IPS DF 19.7 (cell line): ENCODE measurements at regions not wholly inside any gene's neighbourhood (a gene's known extent, or its start where the extent isn't known, plus 50 kb on each side); places are given as distances from the start of the nearest gene placed in this dataset.

Experiments
- DNase-seq: peaks from one replicate; pipeline ENCODE4 v3.0.0-alpha.2; 2013; ENCODE audit warnings: low read depth, low spot score

DNA sequence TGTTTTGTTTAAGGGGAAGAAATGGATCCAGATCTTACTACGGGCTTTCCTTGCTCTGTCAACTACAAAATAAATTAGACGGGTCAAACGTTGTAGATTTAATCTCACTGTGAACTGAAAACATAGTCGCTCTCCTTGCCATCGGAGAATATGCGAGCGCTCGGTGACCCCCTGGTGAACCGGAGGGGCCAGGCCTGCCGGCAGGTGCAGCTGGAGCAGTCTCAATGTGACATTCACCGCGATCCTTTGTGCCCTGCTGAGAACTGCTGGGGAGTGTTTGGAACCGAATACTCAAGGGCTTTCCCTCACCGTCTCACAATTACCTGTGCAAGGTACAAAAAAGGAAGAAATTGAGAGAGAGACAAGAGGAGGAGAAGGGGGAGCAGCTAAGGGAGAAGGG, 174.1 kb upstream of the GPR26 start:
- DNase-seq, result no peak

DNA sequence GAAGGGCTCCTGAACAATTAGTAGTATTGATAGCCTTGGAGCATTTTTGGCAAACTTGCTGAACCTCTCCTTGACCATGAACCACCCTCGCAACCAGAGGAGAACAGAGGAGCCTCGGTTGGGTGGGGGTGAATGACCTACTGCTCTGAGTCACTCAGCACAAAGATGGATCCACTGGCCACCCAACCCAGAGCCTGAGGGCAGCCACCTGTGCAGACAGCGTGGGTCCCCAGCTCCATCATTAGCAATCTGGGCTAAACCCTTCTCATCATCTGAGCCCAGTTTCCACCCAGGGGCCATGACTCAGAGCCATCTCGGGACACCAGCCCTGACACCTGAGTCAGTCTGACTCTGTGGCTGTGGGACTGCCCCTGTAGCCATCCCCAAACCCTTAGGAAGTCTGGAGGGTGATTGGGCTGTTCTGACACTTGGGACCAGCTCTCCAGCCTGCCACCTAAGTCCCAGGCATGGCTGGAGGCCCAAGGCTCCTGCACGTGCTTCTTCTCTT, 171.8 kb upstream of the GPR26 start:
- no peak for DNase-seq

DNA sequence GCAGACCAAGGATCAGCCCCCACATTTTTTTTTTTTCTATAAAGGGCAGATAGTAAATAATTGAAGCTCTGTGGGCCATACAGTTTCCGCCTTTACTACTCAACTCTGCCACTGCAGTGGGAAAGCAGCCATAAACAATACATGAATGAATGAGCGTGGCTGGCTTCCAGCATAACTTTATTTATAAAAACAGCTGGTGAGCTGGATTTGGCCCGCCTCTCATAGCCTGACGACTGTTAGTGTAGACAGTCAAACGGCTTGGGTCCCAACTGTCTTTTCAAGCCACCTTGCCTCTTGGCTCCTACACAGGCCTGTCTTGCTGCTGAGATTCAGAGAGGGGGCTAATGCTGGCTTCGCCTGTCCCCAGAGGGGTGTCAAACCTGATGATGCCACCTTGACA, 169.8 kb upstream of the GPR26 start:
- no peak for DNase-seq

DNA sequence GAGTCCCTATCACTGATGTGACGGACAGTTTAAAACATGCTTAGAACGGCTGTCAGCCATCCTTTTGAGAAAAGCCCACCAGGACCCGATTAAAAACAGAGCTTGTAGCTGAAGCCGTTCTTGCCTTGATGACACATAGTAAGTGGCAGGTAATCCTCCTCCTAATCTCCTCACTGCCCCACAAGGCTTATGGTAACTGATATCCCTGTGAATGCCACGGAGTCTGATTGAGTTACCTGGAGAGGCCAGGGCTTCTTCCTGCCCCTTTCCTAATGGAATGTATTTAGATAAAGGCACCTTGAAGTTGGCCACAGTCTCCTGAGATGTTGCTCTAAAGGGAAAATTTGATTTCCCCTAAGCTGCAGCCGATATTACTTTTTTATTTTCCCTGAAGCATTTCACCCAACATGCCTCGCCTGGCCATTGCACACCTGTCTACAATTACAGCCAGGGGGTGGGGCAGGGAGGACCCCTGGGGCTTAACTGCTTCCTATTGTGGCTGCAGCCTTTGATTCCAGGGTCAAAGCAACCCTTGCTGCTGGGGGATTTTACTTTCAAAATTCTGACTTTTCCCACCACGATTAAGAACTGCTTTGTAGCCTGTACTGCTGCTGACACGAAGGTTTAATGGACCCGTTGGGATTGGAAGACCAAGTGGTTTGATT, 169.0 kb upstream of the GPR26 start:
- DNase-seq, result no peak

DNA sequence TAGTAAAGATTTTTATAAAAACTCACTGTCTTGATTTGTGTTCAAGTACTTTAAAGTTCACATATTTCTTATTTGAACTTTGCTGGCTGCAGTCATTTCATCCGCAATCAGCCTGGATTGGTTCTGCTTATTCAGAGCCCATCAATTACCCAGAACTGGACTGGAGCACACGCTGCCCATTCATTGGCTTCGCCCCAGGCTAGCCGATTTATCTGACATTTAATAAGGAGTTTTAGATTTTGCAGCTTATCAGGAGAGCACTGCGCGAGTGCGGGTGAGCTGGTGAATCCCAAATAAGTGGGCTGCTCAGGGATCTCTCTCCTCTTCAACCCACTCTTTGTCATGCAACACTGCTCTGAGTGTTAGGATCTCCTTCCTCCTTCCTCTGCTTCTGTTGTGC, 166.0 kb upstream of the GPR26 start:
- DNase-seq, result no peak

DNA sequence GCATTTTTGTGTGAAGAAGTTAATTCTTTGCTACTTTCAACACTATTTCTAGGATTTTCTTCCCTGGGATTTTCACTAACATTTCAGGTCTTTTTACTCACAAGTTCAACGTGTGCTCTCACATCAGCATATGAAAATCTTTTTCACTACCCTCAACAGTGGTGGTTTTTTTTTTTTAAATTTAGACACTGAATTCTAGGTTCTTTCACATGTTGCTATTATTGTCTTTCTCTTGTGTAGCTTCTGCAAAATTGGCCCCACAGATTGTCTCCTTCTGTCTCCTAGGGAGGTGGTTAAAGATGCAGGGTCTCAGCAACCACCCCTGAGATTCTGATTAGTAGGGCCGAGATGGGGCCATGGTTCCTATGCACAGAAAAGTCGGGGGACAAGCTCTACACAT, 165.0 kb upstream of the GPR26 start:
- no peak for DNase-seq

DNA sequence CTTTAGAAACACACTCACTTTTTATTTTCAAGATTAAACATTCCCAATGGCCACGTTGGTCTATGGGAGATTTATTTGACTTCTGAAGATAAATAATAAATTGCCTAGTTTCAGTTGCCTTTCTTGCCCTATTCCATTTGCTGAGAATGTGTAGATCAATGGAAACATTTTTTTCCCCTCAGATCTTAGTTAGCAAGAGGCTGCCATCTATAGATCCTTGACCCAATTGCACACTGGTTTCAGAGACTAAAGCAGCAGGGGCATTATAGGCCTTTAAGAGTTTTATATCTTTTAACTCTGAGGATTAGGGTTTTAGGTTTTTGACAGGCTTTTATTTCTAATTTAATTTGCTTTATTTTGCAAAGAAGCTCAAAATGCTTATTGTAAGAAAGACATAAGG, 163.2 kb upstream of the GPR26 start:
- DNase-seq, result no peak

DNA sequence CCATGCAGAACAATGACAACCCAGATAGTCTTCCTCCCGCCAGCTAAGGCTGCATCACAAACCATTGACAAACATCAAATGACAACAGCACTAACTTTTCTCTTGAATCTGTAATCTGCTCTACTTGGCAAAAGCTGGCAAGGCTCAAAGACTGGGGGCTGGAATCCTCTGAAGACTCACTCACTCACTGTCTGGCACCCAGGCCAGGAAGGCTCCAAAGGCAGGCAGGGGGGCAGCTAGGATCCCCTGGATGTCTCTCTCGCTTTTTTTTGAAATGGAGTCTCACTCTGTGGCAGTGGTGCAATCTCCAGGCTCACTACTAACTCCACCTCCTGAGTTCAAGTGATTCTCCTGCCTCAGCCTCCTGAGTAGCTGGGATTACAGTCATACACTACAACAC, 159.7 kb upstream of the GPR26 start:
- no peak for DNase-seq

DNA sequence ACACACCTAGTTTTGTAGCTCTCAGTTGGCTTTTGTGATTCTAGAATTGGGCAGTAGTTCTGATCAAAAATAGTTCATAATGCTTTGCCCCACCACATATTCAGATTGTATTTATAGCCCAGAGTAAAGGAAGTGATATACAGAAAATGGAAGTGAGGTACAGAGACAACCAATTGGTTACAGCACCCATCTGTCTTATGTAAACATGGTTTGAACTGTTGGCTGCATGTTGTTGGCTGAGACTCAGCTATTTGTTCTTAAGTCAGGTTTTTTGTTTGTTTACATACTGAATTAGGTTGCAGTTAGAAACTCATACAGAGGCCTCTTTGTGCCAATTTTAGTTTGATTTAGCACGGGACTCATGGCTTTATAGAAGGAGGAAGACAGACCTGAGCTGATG, 158.9 kb upstream of the GPR26 start:
- DNase-seq, result no peak

DNA sequence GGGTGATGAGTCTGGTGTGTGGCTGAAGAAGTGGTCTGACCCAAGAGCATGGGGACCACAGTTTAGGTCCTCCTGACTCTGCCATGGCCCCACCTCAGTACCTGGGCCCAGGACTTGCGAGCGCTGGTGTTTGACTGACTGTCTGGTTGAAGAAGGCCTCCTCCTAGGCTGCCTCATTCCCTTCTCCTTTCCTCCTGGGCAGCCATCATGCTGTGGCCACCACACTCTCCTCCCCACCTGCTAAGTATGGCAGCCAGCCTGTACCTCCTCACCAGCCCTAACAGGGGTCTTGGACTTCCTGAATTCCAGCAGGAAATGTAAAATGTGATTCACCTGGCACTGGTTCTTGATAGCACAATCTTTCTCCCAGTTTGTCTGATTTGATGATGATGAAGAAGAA, 156.8 kb upstream of the GPR26 start:
- no peak for DNase-seq

DNA sequence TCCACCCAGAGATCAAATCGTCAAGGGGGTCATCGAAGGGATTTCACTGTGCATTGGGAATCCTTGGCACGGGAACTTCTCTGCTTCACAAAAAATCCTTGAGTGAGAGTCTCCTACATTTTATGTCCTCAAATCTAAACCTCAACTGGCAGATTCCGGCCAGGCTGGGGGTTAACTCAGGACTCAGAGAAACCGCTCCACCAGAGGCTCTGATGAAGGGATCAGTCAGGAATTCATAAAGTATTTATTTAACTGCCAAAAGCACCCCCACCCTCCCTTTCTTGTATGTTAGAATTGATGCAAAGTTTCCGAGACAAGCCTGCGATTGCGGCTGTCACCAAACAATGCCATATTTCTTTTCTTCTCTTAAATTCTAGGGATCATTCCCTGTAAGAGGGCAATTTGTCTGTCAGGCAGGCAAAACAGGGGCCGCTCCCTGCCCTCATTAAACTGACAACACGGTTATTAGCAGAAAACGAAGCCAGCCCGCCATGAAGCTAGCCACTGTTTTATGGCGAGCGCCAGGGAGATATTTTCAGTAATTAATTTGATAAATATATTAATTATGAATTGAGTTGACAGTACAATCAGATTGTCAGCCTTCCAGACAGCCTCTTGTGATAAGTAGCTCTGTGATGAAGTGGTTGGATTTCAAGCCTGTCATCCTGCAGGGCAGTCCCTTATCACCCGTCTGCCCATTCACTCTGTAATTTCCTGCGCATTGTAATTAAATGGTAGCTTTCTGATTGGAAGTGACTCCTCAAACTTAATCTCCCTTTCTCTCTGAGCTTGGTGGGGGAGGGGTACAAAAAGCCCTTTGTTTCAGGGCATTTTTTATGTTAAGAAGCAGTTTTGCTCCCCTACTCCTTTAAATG, 153.0 kb upstream of the GPR26 start:
- DNase-seq, result no peak

DNA sequence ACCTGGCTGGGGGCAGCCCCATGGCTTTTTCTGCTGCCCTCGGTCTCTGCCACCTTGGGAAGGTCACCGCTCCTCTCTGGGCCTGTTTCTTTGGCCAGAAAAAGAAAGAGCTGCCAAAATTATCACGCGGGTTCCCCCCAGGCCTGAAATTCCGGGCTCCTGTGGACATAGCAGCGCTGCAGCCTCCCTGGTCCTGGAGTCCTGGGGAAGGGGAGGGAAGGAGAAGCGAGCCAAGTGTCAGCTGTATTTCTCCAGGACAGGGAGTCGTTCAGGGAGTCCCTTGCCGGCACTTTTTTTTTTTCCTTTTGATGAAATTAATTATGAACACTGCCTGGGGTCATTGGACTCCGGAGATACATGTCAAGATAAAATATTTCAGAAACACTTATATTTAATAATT, 152.3 kb upstream of the GPR26 start:
- no peak for DNase-seq

DNA sequence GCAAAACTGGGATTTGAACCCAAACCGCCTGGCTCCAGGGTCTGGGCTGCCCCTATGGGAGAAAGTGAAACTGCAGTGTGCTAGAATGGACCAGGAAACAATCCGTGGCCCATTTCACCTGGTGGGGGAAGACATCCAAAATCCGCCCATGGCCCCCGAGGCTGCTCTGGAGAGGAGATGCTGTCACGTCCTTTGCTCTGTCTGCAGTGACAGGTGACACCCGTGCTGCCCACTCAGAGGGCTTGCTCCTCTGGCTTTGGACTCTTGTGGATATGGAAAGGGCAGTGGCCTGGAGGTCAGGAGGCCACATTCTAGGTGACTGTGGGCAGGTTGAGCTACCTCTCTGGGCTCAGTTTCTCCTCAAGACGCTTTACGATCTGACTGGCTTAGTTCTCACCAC, 151.2 kb upstream of the GPR26 start:
- DNase-seq, result no peak

DNA sequence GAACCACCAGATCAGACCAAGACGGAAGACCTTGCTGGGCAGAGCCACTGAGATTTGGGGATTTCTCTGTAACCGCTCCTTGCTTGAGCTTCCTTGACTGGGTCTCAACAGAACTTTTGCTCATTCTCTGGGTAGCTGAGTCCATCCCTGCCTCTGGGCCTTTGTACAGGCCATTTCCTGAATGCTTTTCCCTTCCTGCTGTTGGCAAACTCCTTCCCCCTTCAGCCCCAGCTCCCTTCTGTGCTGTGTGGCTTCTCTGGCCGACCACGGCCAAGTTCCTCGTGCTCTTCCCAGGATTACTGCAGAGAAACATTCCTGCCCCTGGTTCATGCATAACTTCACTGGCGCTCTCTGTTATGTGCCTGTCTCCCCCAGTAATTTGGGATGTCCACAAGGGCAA, 150.5 kb upstream of the GPR26 start:
- no peak for DNase-seq

DNA sequence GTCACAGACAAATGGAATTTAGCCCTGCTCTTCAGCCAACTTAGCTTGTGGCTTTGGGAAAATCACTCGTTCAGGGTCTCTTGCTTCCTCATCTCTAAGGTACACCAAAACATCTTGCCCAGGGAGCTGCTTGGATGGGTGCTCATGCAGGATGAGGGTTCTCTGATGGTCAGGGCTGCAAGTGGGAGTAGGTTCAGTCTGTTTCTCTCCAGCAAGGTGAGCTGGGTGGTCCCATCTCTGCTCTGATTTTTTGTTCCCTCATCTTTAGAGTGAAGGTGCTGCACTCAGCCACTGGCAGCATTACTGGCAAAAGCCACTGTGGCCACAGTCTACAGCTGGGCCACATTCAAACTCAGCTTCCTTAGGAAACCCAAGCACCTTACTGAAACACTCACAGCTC, 149.9 kb upstream of the GPR26 start:
- no peak for DNase-seq

DNA sequence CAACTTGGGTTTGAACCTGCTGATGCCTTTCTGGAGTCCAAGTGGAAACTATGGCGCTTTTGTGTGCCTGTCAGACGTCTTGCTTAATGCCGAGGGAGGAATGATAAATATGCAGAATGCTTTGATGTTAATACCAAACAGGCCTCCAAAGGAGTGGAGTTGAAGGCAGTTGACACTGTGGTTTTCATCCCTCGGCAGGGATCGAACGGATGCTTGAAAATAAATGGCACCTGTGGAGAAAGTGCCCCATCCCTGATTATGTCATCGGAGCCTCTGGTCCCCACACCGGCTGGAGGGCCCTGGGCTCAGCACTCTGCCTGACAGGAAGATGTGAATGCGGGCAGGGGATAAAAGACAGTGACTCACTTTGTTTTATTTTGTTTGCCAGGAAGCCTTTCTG, 148.7 kb upstream of the GPR26 start:
- DNase-seq, result no peak

DNA sequence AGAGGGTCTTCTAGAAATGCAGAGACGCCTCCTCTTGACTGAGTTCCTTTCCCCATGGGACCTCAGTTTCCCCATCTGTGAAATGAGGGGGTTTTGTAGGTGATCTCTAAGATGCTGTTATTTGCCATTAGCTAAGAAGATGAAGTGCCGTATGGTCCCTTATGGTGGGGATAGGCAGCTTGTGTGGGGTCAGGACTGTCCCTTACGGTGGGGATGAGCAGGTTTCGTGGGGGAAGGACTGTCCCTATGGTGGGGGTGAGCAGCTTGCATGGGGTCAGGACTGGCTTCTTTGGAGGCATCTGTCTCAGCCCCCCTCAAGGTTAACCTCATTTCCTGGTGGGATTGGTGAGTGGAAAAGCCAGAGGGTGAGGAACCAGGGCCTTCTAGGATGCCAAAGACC, 148.3 kb upstream of the GPR26 start:
- DNase-seq, result no peak

DNA sequence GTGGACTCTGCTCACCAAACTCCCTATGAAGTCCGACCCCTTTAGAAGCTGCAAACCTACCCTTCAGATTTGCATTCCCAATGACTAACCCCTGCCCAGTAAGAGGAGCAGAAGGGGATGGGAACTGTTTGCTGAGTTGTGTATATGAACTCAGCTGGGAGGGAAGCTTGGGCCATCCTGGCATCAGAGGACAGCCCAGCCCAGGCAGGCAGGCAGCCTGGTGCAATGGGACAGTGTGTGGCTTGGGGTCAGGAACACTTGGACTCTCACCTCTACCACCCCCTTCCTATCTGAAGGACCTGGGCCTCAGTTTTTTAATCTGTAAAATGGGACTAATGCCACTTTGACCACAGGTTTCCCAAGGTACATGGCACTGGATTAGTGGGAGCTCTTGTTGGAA, 147.4 kb upstream of the GPR26 start:
- DNase-seq, result no peak

DNA sequence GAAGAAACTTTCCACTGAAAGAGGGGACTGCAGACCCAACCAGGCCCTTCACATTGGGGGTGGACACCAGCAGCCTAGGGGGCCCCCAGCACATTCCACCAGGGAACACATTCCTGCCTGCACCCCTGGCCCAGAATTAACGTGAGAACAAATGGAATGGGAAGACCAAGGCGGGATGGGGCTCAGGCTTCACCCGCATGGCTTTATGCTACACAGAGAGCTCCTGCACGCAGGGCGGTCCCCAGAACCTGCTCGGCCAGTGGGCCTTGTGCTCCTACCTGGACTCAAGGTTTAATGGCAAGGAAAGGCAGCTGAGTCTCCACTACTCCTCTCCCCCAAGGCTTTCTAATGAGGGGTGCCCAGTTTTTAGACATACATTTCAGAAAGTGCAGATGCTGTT, 146.3 kb upstream of the GPR26 start:
- no peak for DNase-seq

DNA sequence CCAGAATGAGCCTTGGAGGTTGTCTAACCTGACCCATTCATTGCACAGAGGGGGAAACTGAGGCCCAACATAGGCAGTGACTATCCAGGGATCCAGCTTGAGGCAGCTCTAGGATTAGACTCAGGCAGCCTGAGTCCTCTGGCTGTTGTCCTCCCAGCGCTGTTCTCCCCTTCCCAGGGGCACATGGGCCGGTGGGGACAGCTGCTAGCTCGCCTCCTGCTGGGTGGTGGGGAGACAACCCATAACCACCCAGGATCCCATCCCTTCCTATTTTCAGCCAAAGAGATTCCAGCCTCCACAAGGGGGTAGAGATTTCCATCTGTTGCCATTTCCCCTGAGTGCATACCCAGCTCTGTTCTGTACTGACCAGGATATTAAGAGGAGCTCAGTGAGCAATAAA, 145.1 kb upstream of the GPR26 start:
- no peak for DNase-seq

DNA sequence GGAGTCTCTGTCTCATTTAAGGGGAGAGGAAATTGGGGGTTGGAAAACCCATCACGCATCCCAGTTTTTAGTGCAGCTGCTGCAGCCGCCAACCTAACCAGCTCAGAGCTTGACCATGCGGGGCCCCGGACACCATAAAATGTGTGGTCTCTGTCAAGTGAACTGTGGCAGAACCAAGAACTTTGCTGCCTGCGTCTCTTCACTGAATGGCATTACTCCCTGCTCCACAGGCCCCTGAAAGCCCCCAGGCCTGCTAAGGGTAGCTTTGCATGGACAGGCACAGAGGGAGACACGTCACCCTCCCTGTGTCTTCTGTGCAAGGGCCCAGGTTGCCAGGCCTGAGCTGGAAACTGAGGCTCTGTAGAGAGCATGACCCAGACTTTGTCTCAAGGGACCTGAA, 144.6 kb upstream of the GPR26 start:
- DNase-seq, result no peak

DNA sequence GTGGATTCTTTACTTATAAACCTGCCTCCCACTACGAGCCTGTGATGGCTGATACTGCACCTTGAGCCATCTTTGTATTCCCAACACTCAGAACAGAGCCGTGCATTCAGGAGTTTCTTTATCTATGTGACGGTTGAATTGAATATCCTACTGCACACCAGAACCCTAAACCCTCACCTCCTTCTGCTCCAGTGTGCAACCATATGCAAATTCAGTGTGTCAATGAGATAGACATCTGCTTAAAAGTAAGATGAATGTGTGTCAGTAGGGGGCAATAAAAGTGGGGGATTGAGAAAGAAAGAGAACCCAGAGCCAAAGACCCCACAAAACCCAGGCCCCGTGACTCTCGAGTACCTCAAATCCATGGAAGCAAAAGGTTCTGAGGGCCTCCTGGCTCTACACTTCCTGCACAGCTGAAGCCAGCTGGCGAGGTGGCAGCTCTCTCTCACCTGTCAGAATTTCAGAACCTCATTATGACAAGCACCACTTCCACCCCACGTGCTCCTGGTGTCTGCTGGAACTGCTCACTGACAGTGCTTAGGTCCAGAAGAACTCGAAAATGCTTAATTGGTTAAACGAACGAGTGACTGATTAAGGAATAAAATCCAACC, 143.3 kb upstream of the GPR26 start:
- DNase-seq, result no peak

DNA sequence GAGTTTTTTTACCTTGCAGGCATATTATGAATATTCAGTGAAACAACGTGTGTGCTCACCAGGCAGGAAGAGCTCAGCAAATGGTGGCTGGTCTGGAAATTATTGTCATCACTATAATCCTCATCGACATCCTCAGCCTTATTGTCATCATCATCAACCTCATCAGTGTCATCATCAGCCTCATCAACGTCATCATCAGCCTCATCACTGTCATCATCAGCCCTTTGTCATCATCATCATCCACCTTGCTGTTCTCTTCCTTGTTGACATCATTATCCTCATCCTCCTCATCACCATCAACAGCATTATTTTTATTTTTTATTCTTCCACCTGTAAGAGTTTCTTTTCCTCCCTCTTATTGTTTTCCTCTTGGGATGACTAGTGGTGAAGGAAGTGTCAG, 142.3 kb upstream of the GPR26 start:
- DNase-seq, result no peak
